Trophoblast cell (in vitro differentiated cells and primary cell): ENCODE measurements at regions not wholly inside any gene's neighbourhood (a gene's known extent, or its start where the extent isn't known, plus 50 kb on each side); places are given as distances from the start of the nearest gene placed in this dataset.

Experiments
- DNase-seq, 2 donors: peaks; one replicate each; pipeline ENCODE4 v3.0.0-alpha.2; 2016
- H2AFZ ChIP-seq: 2 replicates; pipeline ENCODE4 v1.6.1; 2013; ENCODE audit warnings: low read length, moderate library complexity, mild to moderate bottlenecking; ENCODE audit not compliant: insufficient read depth, poor library complexity
- H2AK5ac ChIP-seq: 2 replicates; pipeline ENCODE4 v1.6.1; 2013; ENCODE audit warnings: mild to moderate bottlenecking, low read length
- H2BK120ac ChIP-seq: 2 replicates; pipeline ENCODE4 v1.6.1; 2013; ENCODE audit warnings: low read length, mild to moderate bottlenecking, moderate library complexity; ENCODE audit not compliant: insufficient read depth, poor library complexity
- H2BK12ac ChIP-seq: 2 replicates; pipeline ENCODE4 v1.6.1; 2013; ENCODE audit warnings: mild to moderate bottlenecking, low read length, moderate library complexity
- H2BK5ac ChIP-seq: 2 replicates; pipeline ENCODE4 v1.6.1; 2013; ENCODE audit warnings: low read length, low read depth, moderate library complexity, mild to moderate bottlenecking; ENCODE audit not compliant: poor library complexity
- H3K14ac ChIP-seq: 2 replicates; pipeline ENCODE4 v1.6.1; 2013; ENCODE audit warnings: mild to moderate bottlenecking, low read length
- H3K18ac ChIP-seq: 2 replicates; pipeline ENCODE4 v1.6.1; 2013; ENCODE audit warnings: mild to moderate bottlenecking, low read length
- H3K23ac ChIP-seq: 2 replicates; pipeline ENCODE4 v1.6.1; 2013; ENCODE audit warnings: low read length
- H3K27ac ChIP-seq: 2 replicates; pipeline ENCODE4 v1.5.1; 2013; ENCODE audit warnings: low read depth, mild to moderate bottlenecking, inconsistent platforms, low read length, moderate library complexity
- H3K27me3 ChIP-seq: 2 replicates; pipeline ENCODE4 v1.6.1; 2013; ENCODE audit warnings: inconsistent platforms, mild to moderate bottlenecking, low read length, moderate library complexity; ENCODE audit not compliant: insufficient read depth
- H3K36me3 ChIP-seq, 2 experiments: 1 replicate in 1 of 2; 2 replicates in 1 of 2; pipeline ENCODE4 v1.6.1; 2013; ENCODE audit warnings: low read length in 2 of 2, mild to moderate bottlenecking in 2 of 2, moderate library complexity in 1 of 2; ENCODE audit not compliant: insufficient read depth in 2 of 2, control insufficient read depth in 1 of 2
- H3K4ac ChIP-seq: 2 replicates; pipeline ENCODE4 v1.6.1; 2013; ENCODE audit warnings: low read depth, mild to moderate bottlenecking, low read length, moderate library complexity
- H3K4me1 ChIP-seq, 2 experiments: 1 replicate in 1 of 2; 2 replicates in 1 of 2; pipeline ENCODE4 v1.6.1; 2013; ENCODE audit warnings: low read length in 2 of 2, mild to moderate bottlenecking in 2 of 2, moderate library complexity in 1 of 2; ENCODE audit not compliant: insufficient read depth in 2 of 2, control insufficient read depth in 1 of 2
- H3K4me2 ChIP-seq: 2 replicates; pipeline ENCODE4 v1.6.1; 2013; ENCODE audit warnings: inconsistent platforms, mild to moderate bottlenecking, low read length, moderate library complexity
- H3K4me3 ChIP-seq: 2 replicates; pipeline ENCODE4 v1.5.1; 2013; ENCODE audit warnings: mild to moderate bottlenecking, low read depth, low read length, inconsistent platforms
- H3K79me1 ChIP-seq: one replicate; pipeline ENCODE4 v1.6.1; 2013; ENCODE audit warnings: low read length
- H3K79me2 ChIP-seq: 2 replicates; pipeline ENCODE4 v1.6.1; 2013; ENCODE audit warnings: low read length, mild to moderate bottlenecking; ENCODE audit not compliant: control insufficient read depth, insufficient read depth, poor library complexity
- H3K9ac ChIP-seq: 2 replicates; pipeline ENCODE4 v1.6.1; 2013; ENCODE audit warnings: mild to moderate bottlenecking, low read length
- H3K9me3 ChIP-seq: 2 replicates; pipeline ENCODE4 v1.6.1; 2013; ENCODE audit warnings: low read depth, mild to moderate bottlenecking, control low read depth, inconsistent platforms, low read length; ENCODE audit not compliant: insufficient read depth
- H4K12ac ChIP-seq: 2 replicates; pipeline ENCODE4 v1.6.1; 2013; ENCODE audit warnings: low read depth, mild to moderate bottlenecking, low read length, moderate library complexity
- H4K8ac ChIP-seq: 2 replicates; pipeline ENCODE4 v1.6.1; 2013; ENCODE audit warnings: low read depth, mild to moderate bottlenecking, low read length, moderate library complexity
- H4K91ac ChIP-seq: one replicate; pipeline ENCODE4 v1.6.1; 2013; ENCODE audit warnings: low read depth, mild to moderate bottlenecking, low read length, moderate library complexity
- WGBS: extraction: QIAGEN DNeasy Blood & Tissue Kit; methylation state at CpG from one replicate; pipeline ENCODE4 v1.1.7; 2013; ENCODE audit warnings: missing lambda C conversion rate; ENCODE audit not compliant: insufficient read length, insufficient coverage; ENCODE audit errors: extremely low coverage; 5-methylcytosine and 5-hydroxymethylcytosine counted together

- H2AK5ac ChIP-seq: no peak overlapping the region
- H2BK120ac ChIP-seq: no peak overlapping the region
- no peak overlapping the region for H3K27ac ChIP-seq
- DNase-seq: no peak
- no peak overlapping the region for H4K91ac ChIP-seq
- H3K4ac ChIP-seq: no peak overlapping the region
- no peak overlapping the region for H3K14ac ChIP-seq
- no peaks in the 10 kb centered on the region for H3K9me3 ChIP-seq
- H3K4me1 ChIP-seq: no peaks in the 10 kb centered on the region
- no peaks in the 10 kb centered on the region for H3K79me1 ChIP-seq
- H4K8ac ChIP-seq: no peak overlapping the region
- no peak overlapping the region for H4K12ac ChIP-seq
- no peak overlapping the region for H2BK12ac ChIP-seq
- H3K18ac ChIP-seq: no peak overlapping the region
- no peaks in the 10 kb centered on the region for H3K36me3 ChIP-seq
- no peak overlapping the region for H2BK5ac ChIP-seq
- H3K9ac ChIP-seq: no peak overlapping the region
- no peak overlapping the region for H3K23ac ChIP-seq
- no peak overlapping the region for H2AFZ ChIP-seq
- H3K4me3 ChIP-seq: no peak overlapping the region
- no peak overlapping the region for H3K4me2 ChIP-seq
- H3K79me2 ChIP-seq: no peaks in the 10 kb centered on the region
- H3K27me3 ChIP-seq: no peaks in the 10 kb centered on the region
- WGBS: no CpG with 5 or more reads among the region's 13 CpGs
Observed at GRCh38 chr20:52676283-52676995, 295.7 kb upstream of the TSHZ2 start.

GRCh38 chr20:52675375-52675774 is 296.8 kb upstream of the TSHZ2 start:
- Histone ChIP-seq H3K18ac (no peak overlapping the region), H3K27me3 (no peaks in the 10 kb centered on the region), H3K79me2 (no peaks in the 10 kb centered on the region), H3K14ac (no peak overlapping the region), H2BK120ac (no peak overlapping the region), H2AFZ (no peak overlapping the region), H3K36me3 (no peaks in the 10 kb centered on the region), H3K9me3 (no peaks in the 10 kb centered on the region), H3K4ac (no peak overlapping the region), H2BK12ac (no peak overlapping the region), H3K4me2 (no peak overlapping the region), H3K4me1 (no peaks in the 10 kb centered on the region), H3K27ac (no peak overlapping the region), H3K79me1 (no peaks in the 10 kb centered on the region), H4K91ac (no peak overlapping the region), H2BK5ac (no peak overlapping the region), H2AK5ac (no peak overlapping the region), H4K8ac (no peak overlapping the region), H3K23ac (no peak overlapping the region), H4K12ac (no peak overlapping the region), H3K4me3 (no peak overlapping the region), H3K9ac (no peak overlapping the region)
- no CpG with 5 or more reads among the region's 4 CpGs for WGBS
- DNase-seq: no peak

GRCh38 chr20:52668626-52669025 is 303.5 kb upstream of the TSHZ2 start:
- H3K4ac ChIP-seq: no peak overlapping the region
- H2AK5ac ChIP-seq: no peak overlapping the region
- H3K23ac ChIP-seq: no peak overlapping the region
- H4K91ac ChIP-seq: no peak overlapping the region
- no peak overlapping the region for H2BK12ac ChIP-seq
- no peak overlapping the region for H3K9ac ChIP-seq
- H4K8ac ChIP-seq: no peak overlapping the region
- no peaks in the 10 kb centered on the region for H3K36me3 ChIP-seq
- H2BK5ac ChIP-seq: no peak overlapping the region
- no peak overlapping the region for H3K4me3 ChIP-seq
- H3K27me3 ChIP-seq: no peaks in the 10 kb centered on the region
- H2BK120ac ChIP-seq: no peak overlapping the region
- H3K18ac ChIP-seq: no peak overlapping the region
- H3K79me1 ChIP-seq: no peaks in the 10 kb centered on the region
- no peaks in the 10 kb centered on the region for H3K4me1 ChIP-seq
- no peaks in the 10 kb centered on the region for H3K79me2 ChIP-seq
- no peak overlapping the region for H3K27ac ChIP-seq
- H4K12ac ChIP-seq: no peak overlapping the region
- no peak overlapping the region for H3K4me2 ChIP-seq
- WGBS: no CpG with 5 or more reads among the region's 3 CpGs
- no peaks in the 10 kb centered on the region for H3K9me3 ChIP-seq
- no peak overlapping the region for H3K14ac ChIP-seq
- no peak overlapping the region for H2AFZ ChIP-seq
- DNase-seq: no peak

GRCh38 chr20:52667358-52667757 is 304.8 kb upstream of the TSHZ2 start:
- no peaks in the 10 kb centered on the region for H3K79me2 ChIP-seq
- no peak overlapping the region for H3K9ac ChIP-seq
- H3K27me3 ChIP-seq: no peaks in the 10 kb centered on the region
- no peaks in the 10 kb centered on the region for H3K79me1 ChIP-seq
- H4K8ac ChIP-seq: no peak overlapping the region
- no peak overlapping the region for H3K27ac ChIP-seq
- no peaks in the 10 kb centered on the region for H3K4me1 ChIP-seq
- no peaks in the 10 kb centered on the region for H3K36me3 ChIP-seq
- WGBS: no CpG with 5 or more reads among the region's 5 CpGs
- H3K4ac ChIP-seq: no peak overlapping the region
- DNase-seq: no peak
- H2BK12ac ChIP-seq: no peak overlapping the region
- no peak overlapping the region for H3K4me2 ChIP-seq
- no peak overlapping the region for H3K18ac ChIP-seq
- no peaks in the 10 kb centered on the region for H3K9me3 ChIP-seq
- H3K4me3 ChIP-seq: no peak overlapping the region
- no peak overlapping the region for H4K91ac ChIP-seq
- no peak overlapping the region for H2BK5ac ChIP-seq
- H2AK5ac ChIP-seq: no peak overlapping the region
- H3K23ac ChIP-seq: no peak overlapping the region
- no peak overlapping the region for H3K14ac ChIP-seq
- no peak overlapping the region for H4K12ac ChIP-seq
- no peak overlapping the region for H2AFZ ChIP-seq
- H2BK120ac ChIP-seq: no peak overlapping the region
